T-helper 2 cell treated with Interferon-gamma antibody and Interleukin-4, amounts not matched to agents 5 μg/mL and 100 μg/mL, for 36 hours (primary cell): ENCODE measurements at regions not wholly inside any gene's neighbourhood (a gene's known extent, or its start where the extent isn't known, plus 50 kb on each side); places are given as distances from the start of the nearest gene placed in this dataset.

Experiments
- DNase-seq: peaks from one replicate; pipeline ENCODE4 v3.0.0; 2021; ENCODE audit warnings: low spot score
- H3K27ac Mint-ChIP-seq: one replicate; pipeline ENCODE4 v1.8.0; 2021; ENCODE audit warnings: mild to moderate bottlenecking, mixed read lengths
- H3K27me3 Mint-ChIP-seq: one replicate; pipeline ENCODE4 v1.8.0; 2021; ENCODE audit warnings: low read depth, mixed read lengths
- H3K36me3 Mint-ChIP-seq: one replicate; pipeline ENCODE4 v1.8.0; 2021; ENCODE audit warnings: low read depth, mixed read lengths
- H3K4me1 Mint-ChIP-seq: one replicate; pipeline ENCODE4 v1.8.0; 2021; ENCODE audit warnings: low read depth, mixed read lengths
- H3K4me3 Mint-ChIP-seq: one replicate; pipeline ENCODE4 v1.8.0; 2022; ENCODE audit warnings: mild to moderate bottlenecking, moderate library complexity, mixed read lengths
- H3K9me3 Mint-ChIP-seq: one replicate; pipeline ENCODE4 v1.8.0; 2021; ENCODE audit warnings: mixed read lengths

DNA sequence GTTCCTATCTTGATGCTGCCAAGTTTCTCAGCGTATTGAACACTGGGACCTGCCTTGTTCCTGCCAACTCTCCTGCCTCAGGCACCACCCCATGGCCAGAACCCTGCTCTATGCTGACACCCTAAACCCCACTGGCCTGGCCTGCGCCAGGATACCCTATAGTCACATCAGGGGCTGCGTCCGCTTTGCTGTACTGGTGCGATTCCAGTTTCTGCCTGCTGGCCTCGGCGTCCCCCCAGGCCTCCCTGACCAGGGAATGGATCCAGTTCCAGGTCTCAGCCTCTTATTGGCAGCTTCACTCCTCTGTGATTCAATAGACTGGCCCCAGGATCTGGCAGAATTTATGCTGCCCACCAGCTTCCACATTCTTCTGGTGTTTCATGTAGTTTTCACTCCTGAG, 55.0 kb downstream of the GPR6 start:
- Mint-ChIP-seq H3K27me3 (no peaks in the 10 kb centered on the region), H3K27ac (no peak overlapping the region), H3K9me3 (no peaks in the 10 kb centered on the region), H3K36me3 (no peaks in the 10 kb centered on the region), H3K4me1 (no peaks in the 10 kb centered on the region), H3K4me3 (no peak overlapping the region)
- no peak for DNase-seq

DNA sequence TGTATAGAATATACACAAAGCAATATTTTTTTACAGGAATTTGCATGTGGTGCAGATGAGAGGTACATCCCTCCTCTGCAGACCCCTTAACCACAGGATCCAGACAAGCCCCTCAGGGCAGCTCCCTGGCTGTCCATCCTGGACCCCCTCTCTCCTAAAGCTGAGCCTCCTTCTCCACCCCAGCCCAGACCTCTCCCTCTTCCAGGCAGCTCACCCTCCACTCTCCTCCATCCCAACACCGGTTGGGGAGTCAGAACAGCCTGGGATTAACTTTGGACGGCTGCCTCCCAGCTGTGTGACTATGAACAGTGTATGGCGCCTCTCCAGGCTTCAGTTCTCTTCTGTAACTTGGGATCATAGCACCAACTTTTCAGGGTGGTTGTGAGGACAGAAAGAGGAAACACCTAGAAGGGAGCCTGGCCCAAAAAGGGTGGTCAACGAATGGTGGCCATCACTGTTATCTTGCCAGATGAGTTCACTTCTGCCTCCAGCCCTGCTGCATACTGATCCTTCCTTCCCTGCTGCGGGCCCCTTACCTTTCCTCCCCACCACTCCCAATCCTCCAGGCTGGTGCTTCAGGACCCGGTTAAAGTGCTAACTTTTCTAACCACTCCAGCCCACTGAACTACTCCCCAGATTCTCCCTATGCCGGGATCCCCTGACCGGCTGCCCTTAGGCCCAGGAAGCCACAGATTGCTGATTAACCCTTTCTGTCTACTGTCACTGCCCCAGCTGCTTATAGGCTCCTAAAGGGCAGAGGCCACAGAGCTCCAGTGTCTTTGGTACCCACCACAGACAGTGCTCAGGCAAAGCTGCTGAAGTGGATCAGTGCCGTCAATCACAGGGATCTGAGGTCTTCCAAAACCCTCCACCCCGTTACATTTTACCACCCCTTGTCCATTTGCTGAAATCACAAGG, 55.9 kb downstream of the GPR6 start:
- no peak overlapping the region for H3K27ac Mint-ChIP-seq
- H3K9me3 Mint-ChIP-seq, result no peaks in the 10 kb centered on the region
- H3K27me3 Mint-ChIP-seq, result no peaks in the 10 kb centered on the region
- H3K36me3 Mint-ChIP-seq, result no peaks in the 10 kb centered on the region
- no peak for DNase-seq
- no peak overlapping the region for H3K4me3 Mint-ChIP-seq
- H3K4me1 Mint-ChIP-seq, result no peaks in the 10 kb centered on the region

- H3K4me3 Mint-ChIP-seq, result no peak overlapping the region
- peaks cover 5% of the 10 kb centered on the region for H3K4me1 Mint-ChIP-seq
- no peaks in the 10 kb centered on the region for H3K9me3 Mint-ChIP-seq
- no peak overlapping the region for H3K27ac Mint-ChIP-seq
- DNase-seq, result no peak
- no peaks in the 10 kb centered on the region for H3K27me3 Mint-ChIP-seq
- H3K36me3 Mint-ChIP-seq, result no peaks in the 10 kb centered on the region
These were observed 56.5 kb downstream of the GPR6 start for GRCh38 chr6:110034667-110035036.

GRCh38 chr6:110035321-110035720, 57.2 kb downstream of the GPR6 start:
- H3K9me3 Mint-ChIP-seq, result no peaks in the 10 kb centered on the region
- no peak overlapping the region for H3K4me3 Mint-ChIP-seq
- no peak for DNase-seq
- H3K27ac Mint-ChIP-seq, result no peak overlapping the region
- peaks cover 10% of the 10 kb centered on the region for H3K4me1 Mint-ChIP-seq
- H3K36me3 Mint-ChIP-seq, result no peaks in the 10 kb centered on the region
- H3K27me3 Mint-ChIP-seq, result no peaks in the 10 kb centered on the region

- Mint-ChIP-seq H3K4me1 (peaks cover 12% of the 10 kb centered on the region), H3K27me3 (no peaks in the 10 kb centered on the region), H3K9me3 (no peaks in the 10 kb centered on the region), H3K36me3 (no peaks in the 10 kb centered on the region), H3K27ac (no peak overlapping the region), H3K4me3 (no peak overlapping the region)
- DNase-seq, result no peak
These were observed 58.5 kb downstream of the GPR6 start for GRCh38 chr6:110036408-110037302.

- Mint-ChIP-seq H3K27ac (no peak overlapping the region), H3K36me3 (no peaks in the 10 kb centered on the region), H3K27me3 (no peaks in the 10 kb centered on the region), H3K9me3 (no peaks in the 10 kb centered on the region), H3K4me1 (peaks cover 12% of the 10 kb centered on the region), H3K4me3 (no peak overlapping the region)
- DNase-seq, result no peak
These were observed 59.7 kb downstream of the GPR6 start for GRCh38 chr6:110037726-110038295.

DNA sequence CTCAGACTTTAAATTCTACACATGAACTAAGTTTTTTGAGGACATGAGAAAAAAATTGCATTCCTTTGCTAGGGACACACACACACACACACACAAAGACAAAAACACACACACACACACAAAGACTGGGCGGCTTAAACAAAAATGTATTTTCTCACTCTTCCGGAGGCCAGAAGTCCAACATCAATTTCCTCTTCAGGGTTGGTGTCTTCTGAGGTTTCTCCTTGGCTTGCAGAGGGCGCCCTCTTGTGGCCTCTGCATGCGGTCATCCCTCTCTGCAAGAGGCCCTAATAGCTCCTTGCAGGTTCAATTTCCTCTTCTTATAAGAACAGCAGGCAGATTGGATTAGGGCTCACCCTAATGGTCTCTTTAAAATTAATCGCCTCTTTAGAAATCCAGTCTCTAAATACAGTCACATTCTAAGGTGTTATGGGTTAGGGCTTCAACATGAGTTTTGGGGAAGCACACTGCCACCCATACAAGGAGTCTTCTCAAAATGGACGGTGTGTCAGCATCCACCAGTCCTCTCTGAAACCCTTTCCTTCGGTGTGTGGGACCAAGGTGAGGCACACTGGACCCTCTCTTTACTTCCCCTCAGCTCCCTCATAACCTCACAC, 61.4 kb downstream of the GPR6 start:
- peaks cover 12% of the 10 kb centered on the region for H3K4me1 Mint-ChIP-seq
- DNase-seq, result peak; percentile 79
- peak overlapping the region; percentile 85 for H3K4me3 Mint-ChIP-seq
- no peaks in the 10 kb centered on the region for H3K36me3 Mint-ChIP-seq
- peak overlapping the region; percentile 86 for H3K27ac Mint-ChIP-seq
- no peaks in the 10 kb centered on the region for H3K27me3 Mint-ChIP-seq
- H3K9me3 Mint-ChIP-seq, result no peaks in the 10 kb centered on the region

DNA sequence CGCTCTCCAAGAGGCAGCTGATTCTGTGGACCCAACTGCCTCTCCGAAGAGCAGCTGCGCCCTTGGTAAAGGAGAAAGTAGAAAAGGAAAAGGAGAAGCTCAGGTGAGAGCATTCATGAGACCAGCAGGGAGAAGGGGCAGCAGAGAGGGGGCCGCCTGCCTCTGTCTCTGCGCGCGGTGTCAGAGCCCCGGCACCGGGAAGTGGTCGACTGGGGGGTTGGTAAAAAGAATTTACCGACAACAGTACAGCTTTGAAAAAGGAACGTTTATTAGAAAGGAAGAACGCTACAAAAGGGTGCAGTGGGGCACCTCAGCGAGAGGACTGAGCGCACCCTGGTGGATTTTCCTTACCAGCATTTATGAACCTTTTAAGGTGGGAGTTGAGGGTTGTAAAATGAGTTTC, 61.9 kb downstream of the GPR6 start:
- Mint-ChIP-seq H3K9me3 (no peaks in the 10 kb centered on the region), H3K36me3 (no peaks in the 10 kb centered on the region), H3K27me3 (no peaks in the 10 kb centered on the region), H3K4me1 (peaks cover 12% of the 10 kb centered on the region), H3K27ac (peak overlapping the region; percentile 86), H3K4me3 (peak overlapping the region; percentile 85)
- peak; percentile 29 for DNase-seq

GRCh38 chr6:110040716-110041115, 62.6 kb downstream of the GPR6 start:
- Mint-ChIP-seq H3K27me3 (no peaks in the 10 kb centered on the region), H3K4me3 (peak overlapping the region; percentile 2), H3K36me3 (no peaks in the 10 kb centered on the region), H3K4me1 (peaks cover 12% of the 10 kb centered on the region), H3K9me3 (no peaks in the 10 kb centered on the region), H3K27ac (no peak overlapping the region)
- DNase-seq, result no peak

DNA sequence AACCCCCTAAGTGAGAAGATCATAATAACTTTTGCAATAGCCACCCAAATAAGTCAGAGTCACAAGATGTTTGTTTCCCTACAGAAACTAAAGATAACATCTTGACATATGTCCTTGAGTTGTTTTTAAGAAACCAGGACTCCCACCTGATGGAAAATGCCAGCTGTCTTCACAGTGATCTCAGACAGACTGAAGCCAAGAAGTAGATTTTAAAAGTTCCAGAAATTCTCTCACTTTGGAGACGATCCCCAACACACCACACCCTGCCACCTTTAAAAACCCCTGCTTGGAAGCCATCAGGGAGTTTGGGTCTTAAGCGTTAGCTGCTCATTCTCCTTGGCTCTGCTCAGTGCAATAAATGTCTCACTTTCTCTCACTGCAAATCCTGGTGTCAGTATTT, 63.0 kb downstream of the GPR6 start:
- no peaks in the 10 kb centered on the region for H3K36me3 Mint-ChIP-seq
- H3K27me3 Mint-ChIP-seq, result no peaks in the 10 kb centered on the region
- no peak overlapping the region for H3K4me3 Mint-ChIP-seq
- H3K9me3 Mint-ChIP-seq, result no peaks in the 10 kb centered on the region
- no peak for DNase-seq
- no peak overlapping the region for H3K27ac Mint-ChIP-seq
- H3K4me1 Mint-ChIP-seq, result peaks cover 12% of the 10 kb centered on the region

DNA sequence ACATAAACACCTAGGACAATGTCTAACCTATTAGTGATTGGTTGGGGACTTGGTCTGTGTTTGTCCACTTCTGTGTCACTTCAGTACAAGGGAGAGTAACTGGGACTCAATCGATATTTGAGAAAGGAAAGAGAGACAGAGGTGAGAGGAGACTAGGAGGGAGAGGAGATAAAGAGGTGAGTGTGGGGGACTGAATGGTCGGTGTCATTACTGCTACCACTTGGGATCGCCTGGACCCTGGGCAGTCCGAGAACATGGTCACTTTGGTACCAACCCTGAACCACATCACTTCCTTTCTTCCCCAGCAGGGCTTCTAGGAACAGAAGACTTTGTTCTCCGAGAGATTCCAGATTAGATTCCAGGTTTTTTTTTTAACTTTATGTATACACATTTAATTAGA, 63.7 kb downstream of the GPR6 start:
- Mint-ChIP-seq H3K4me1 (peaks cover 12% of the 10 kb centered on the region), H3K27me3 (no peaks in the 10 kb centered on the region), H3K36me3 (no peaks in the 10 kb centered on the region), H3K9me3 (no peaks in the 10 kb centered on the region), H3K27ac (no peak overlapping the region), H3K4me3 (no peak overlapping the region)
- DNase-seq, result no peak

DNA sequence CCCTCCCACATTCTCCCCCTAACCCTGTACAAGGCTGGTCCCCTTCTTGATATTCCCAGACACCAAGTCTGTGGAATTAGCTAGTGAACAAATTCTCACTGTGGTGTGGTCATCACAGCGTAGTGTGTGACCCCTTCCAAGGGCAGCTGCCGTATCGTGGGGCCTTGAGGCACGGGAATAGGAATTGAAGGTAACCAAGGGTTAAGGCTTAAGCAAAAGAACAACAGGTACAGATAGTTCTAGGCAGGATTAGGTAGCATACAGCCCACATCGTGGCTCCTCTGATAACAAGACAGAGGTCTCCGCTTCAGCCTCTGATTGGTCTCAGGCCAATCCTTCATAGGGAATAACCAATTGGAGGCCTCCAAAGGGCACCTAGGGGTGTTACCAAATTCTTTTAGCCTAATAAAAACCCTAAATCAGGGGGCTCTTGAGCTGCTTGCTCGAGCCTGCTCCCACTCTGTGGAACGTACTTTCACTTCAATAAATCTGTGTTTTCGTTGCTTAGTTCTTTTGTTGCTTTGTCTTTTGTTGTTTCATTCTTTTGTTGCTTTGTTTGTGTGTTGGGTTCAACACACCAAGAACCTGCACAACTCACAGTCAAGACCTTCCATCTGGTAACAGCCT, 64.7 kb downstream of the GPR6 start:
- no peaks in the 10 kb centered on the region for H3K36me3 Mint-ChIP-seq
- no peak overlapping the region for H3K4me3 Mint-ChIP-seq
- no peak overlapping the region for H3K27ac Mint-ChIP-seq
- no peaks in the 10 kb centered on the region for H3K9me3 Mint-ChIP-seq
- H3K27me3 Mint-ChIP-seq, result peaks cover under 1% of the 10 kb centered on the region
- no peak for DNase-seq
- H3K4me1 Mint-ChIP-seq, result peaks cover 12% of the 10 kb centered on the region

DNA sequence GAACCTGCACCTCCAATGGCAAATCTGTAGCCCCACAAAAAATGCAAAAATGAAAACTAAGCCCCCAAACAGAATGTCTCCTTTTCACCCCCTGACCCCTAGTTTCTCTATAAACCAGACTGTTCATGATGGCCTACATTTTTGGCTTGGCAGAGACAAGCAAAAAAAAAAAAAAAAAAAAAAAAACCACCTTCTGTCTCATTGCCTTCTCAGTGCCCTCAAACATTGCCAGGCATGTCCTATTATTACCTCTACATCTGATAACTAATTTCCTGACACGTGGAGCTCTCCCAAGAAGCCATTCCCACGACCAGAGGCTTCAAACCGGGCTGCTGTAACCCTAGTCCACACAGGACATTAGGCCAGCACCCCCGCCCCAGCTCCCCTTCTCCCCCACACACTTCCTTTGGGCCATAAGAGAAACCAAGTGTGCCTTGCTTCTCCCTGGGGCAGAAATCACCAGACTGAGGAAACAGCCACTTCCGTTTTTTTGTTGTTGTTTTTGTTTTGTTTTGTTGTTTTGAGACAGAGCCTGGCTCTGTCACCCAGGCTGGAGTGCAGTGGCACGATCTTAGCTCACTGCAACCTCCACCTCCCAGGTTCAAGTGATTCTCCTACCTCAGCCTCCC, 65.4 kb downstream of the GPR6 start:
- Mint-ChIP-seq H3K4me3 (no peak overlapping the region), H3K9me3 (no peaks in the 10 kb centered on the region), H3K4me1 (peaks cover 12% of the 10 kb centered on the region), H3K27ac (no peak overlapping the region), H3K36me3 (no peaks in the 10 kb centered on the region), H3K27me3 (peaks cover 3% of the 10 kb centered on the region)
- DNase-seq, result no peak
